ENCODE measurements at regions not wholly inside any gene's neighbourhood (a gene's known extent, or its start where the extent isn't known, plus 50 kb on each side); places are given as distances from the start of the nearest gene placed in this dataset.

DNA sequence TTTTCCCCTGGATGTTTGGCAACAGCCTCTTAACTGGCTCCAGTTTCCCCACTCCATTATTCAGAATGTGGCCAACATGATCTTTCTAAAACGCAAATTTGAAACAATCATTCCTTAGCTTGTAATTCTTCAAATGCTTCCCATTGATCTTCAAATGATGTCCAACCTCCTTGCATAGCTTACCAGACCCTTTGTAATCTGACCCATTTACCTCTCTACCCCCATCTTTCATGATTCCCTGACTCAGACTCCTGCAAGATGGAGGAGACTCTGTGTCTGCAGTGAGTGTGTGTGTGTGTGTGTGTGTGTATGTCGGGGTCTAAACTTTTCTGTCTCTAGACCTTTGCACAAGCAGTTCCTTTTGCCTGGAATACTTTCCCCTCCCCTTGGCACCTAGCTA lies 515.7 kb upstream of the PROK2 start:
- DNase-seq (ENCODE audit: low spot score): no peak

- DNase-seq (ENCODE audit: low spot score): no peak
Observed at GRCh38 chr3:72299823-72300222, 514.9 kb upstream of the PROK2 start.

DNA sequence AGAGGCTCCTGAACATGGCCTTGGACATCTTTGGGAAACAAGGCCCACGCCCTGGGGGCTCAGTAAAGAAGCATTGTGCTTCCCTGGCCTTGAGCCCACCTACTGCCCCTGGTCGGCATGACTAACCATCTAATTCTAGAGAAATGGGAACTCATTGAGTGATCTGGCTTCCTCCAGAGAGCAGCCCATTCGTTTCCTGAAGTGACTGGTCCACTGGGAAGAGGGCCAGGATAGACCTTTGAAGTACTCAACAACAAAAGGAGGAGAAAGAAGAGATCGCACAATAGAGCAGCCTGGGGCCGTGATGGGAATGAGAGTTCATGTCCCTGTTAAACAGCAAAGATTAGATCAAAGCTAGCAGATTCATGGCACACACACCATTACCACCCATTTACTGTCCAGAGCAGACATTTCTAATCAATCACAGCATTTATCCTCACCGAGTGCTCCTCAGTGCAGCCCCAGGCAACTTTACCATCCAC lies 514.4 kb upstream of the PROK2 start:
- no peak for DNase-seq (ENCODE audit: low spot score)

GRCh38 chr3:72298201-72299152 lies 513.5 kb upstream of the PROK2 start:
- DNase-seq (ENCODE audit: low spot score): no peak

DNA sequence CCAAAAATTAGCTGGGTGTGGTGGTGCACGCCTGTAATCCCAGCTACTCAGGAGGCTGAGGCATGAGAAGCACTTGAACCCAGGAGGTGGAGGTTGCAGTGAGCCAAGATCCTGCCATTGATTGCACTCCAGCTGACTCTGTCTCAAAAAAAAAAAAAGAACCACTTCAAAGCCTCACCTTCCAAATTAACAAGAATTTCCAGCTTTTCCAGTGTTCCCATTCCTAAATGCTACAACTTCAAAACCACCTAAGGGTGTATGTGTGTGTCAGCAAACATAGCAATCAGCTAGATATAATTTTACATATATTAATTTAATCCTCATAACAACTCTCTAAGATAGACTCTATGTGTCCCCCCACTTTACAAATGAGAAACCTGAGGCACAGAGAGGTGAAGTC lies 512.5 kb upstream of the PROK2 start:
- DNase-seq (ENCODE audit: low spot score): no peak

- DNase-seq (ENCODE audit: low spot score): no peak
Observed at GRCh38 chr3:72296477-72297111, 511.6 kb upstream of the PROK2 start.

GRCh38 chr3:72295962-72296450 lies 511.1 kb upstream of the PROK2 start:
- no peak for DNase-seq (ENCODE audit: low spot score)

- DNase-seq (ENCODE audit: low spot score): no peak
Observed at GRCh38 chr3:72295276-72295961, 510.5 kb upstream of the PROK2 start.

DNA sequence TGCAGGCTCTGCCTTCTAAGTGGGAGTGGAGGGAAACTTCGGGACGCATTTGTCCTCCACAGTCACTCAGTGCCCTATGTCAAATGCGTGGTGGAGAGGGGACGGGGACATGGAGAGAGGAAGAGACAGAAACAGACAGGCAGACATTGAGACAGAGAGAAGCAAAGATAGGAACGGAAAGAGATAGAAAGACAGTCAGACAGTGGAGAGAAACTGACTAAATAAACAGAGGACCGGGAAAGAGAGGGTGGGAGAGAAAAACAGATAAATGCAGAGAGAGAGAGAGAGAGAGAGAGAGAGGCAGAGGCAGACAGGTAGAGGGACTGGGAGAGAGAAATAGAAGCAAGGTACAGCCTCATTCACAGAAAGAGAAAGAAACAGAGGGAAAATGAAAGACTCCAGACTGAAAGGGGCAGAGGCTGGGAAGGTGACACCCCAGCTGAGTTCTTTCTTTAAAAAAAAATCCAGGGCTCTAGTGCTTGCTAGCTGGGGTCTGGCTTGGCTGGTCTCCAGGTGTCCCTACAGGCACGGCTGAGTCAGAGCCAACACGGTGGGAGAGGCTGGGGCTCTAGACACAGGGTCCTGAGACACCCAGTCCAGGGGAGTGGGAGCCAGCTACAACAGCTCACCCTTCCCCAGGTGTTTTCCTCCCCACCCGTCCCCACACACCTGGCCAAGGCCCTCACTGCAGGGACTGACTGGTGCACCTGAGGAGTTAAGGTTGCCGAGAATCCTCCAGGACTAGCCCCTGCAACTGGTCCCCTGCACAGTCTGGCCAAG lies 506.1 kb upstream of the PROK2 start:
- DNase-seq (ENCODE audit: low spot score): no peak

DNA sequence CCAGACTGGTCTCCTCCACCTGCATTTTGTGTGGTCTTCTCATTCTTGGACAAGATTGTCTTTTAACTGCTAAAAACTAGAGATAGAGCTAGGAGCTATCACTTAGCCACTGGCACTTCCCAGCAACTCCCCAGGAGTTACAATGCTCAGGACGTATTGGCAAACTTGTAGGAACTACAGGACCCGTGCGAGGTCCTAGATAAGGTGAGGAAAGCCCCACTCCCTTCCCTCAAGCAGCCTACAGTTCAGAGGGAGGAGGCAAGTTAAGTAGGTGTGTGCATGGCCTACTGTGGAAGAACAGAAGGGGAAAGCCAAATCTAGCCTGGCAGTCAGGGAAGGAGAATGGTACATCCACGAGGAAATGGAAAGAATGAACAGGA lies 504.7 kb upstream of the PROK2 start:
- no peak for DNase-seq (ENCODE audit: low spot score)

- peak; percentile 60 for DNase-seq (ENCODE audit: low spot score)
Observed at GRCh38 chr3:72288955-72289691, 504.2 kb upstream of the PROK2 start.

DNA sequence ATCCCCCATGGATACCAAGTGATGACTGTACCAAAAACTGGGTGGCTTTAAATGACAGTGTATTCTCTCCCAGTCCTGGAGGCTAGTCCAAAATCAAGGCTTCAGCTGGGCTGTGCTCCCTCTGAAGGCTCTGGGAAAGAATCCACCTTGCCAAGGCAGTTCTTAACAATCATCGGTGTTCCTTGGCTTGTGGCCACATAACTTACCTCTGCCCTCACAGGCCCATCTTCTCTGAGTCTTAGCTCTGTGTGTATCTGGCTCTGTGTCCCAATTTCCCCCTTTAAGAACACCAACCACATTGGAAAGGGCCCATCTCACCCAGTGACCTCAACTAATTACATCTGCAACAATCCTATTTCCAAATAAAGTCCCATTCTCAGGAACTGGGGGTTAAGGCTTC lies 503.0 kb upstream of the PROK2 start:
- DNase-seq (ENCODE audit: low spot score): no peak

DNA sequence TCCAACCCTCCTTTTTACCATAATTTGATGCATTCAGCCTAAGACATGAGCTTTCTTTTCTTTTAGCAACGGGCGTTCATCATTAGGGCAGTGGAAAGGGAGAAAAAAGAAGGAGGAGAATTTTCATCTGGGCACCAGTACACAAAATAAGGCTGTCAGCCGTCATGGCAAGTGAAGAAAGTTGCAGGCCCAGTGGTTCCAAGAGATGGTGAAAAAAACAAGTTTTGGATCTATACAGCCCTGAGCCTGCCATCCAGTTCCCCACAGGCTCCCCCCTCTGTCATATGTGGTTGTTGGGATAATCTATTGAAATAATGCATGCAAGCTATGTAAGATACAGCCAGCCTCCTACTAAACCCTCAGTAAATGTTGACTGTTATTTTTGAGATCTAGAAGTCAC lies 500.6 kb upstream of the PROK2 start:
- no peak for DNase-seq (ENCODE audit: low spot score)

- no peak for DNase-seq (ENCODE audit: low spot score)
Observed at GRCh38 chr3:72284471-72284870, 499.5 kb upstream of the PROK2 start.

DNA sequence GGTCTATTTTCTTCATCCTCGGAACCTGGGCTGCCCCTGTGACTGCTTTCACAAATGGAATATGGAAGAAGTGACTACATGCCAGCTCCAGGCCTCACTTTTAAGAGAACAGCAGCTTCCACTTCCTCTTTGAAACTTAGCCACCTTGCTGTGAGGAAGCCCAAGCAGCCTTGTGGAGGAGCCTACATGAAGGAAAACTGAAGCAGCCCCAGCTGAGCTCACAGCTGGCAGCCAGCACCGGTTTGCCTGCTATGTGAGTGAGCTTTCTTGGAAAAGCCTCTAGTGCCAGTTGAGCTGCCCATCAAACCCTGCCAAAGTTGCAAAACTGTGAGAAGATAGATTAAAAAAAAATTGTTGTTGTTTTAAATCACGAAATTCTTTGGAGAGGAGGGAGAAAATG lies 498.0 kb upstream of the PROK2 start:
- no peak for DNase-seq (ENCODE audit: low spot score)

DNA sequence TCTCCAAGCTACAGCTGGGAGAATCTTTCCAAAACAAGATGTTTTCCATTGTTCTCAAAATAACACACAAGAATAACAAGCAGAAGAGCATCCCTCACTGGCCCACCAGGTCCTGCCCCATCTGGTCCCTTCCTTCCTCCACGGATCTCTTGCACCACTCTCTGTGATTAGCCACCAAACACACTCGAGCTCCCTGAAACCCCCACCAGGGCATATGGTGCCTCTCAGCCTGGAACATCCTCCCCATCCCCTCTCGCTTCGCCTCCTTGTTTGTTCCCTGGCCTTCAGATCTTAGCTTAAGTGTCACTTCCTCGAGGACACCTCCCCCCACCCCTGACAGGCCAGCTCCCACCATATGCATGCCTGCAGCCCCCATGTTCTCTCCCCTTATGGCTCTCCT lies 496.6 kb upstream of the PROK2 start:
- DNase-seq (ENCODE audit: low spot score): no peak

GRCh38 chr3:72280876-72281275 lies 495.9 kb upstream of the PROK2 start:
- no peak for DNase-seq (ENCODE audit: low spot score)

GRCh38 chr3:72279631-72280041 lies 494.7 kb upstream of the PROK2 start:
- no peak for DNase-seq (ENCODE audit: low spot score)

DNA sequence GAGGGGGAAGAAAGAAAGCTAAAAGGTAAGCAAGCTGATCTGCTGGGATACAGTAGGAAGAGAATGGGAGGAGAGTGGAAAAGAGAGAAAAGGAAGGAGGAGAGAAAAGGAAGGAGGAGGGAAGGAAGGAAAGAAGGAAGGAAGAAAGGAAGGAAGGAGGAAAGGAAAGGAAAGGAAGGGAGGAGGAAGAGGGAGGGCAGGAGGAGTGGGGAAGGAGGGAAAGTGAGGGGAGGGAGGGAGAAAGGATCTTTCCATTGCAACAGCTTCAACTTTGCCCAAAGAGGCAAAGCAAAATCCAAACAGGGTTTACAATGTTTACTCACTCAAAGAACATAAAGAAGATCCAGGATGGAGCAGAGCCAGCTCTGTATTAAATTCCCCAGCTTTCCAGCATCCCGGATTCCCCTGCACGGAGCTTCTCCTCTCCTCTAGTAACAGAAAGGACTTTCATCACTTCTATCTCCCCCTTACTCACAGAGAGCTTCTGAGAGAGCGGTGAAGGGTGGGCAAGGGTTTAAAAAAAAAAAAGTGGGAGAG lies 494.2 kb upstream of the PROK2 start:
- DNase-seq (ENCODE audit: low spot score): no peak

GRCh38 chr3:72278349-72279067 lies 493.6 kb upstream of the PROK2 start:
- no peak for DNase-seq (ENCODE audit: low spot score)
